ENCODE measurements at regions not wholly inside any gene's neighbourhood (a gene's known extent, or its start where the extent isn't known, plus 50 kb on each side); places are given as distances from the start of the nearest gene placed in this dataset.
"Not testable (repeated sequence)": the region's sequence is repeated elsewhere in the genome, so short reads cannot be mapped to it uniquely, and the experiment has no call there.

DNA sequence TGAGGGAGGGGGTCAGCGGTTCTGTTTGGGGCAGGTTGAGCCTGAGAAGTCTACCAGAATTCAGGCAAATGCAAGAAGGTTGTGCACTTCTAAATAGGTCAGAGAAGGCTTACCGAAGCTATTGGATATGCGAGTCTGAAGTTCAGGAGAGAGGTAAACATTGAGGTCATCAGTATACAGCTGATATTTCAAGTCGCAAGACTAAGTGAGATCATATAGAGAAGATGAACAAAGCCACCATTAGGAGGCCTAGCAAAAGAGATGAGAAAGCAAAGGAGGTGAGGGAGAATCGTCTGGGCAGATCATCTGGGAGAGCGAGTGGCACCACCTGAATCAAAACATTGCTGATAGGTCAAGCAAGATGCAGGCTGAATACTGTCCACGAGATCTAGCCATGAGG is 430.6 kb downstream of the BUD13 start:
- H4K20me1 ChIP-seq (ENCODE audit: insufficient read depth) = no peaks in the 10 kb centered on the region
- H3K79me2 ChIP-seq (replicated peaks; ENCODE audit: insufficient read depth, low read length) = no peaks in the 10 kb centered on the region
- no peaks in the 10 kb centered on the region for H3K27me3 ChIP-seq (ENCODE audit: insufficient read depth, low read depth, low read length)
- no peak overlapping the region for H3K27ac ChIP-seq (ENCODE audit: low read length)
- no peaks in the 10 kb centered on the region for H3K9me2 ChIP-seq (ENCODE audit: insufficient read depth, low read length)
- H3K4me3 ChIP-seq (ENCODE audit: low read length) = no peak overlapping the region
- H3F3A ChIP-seq (ENCODE audit: insufficient read depth, low read length, poor library complexity, severe bottlenecking) = no peaks in the 10 kb centered on the region
- H3K9ac ChIP-seq (ENCODE audit: low read length) = no peak overlapping the region
- no peak overlapping the region for H3K4me2 ChIP-seq (ENCODE audit: low read length)
- peaks cover 11% of the 10 kb centered on the region for H3K9me3 ChIP-seq (ENCODE audit: low read length)
- no peak overlapping the region for H2AFZ ChIP-seq (ENCODE audit: low read depth, low read length)
- no peaks in the 10 kb centered on the region for H3K36me3 ChIP-seq (ENCODE audit: insufficient read depth, low read length)
- TF ChIP-seq, protein P1, sequence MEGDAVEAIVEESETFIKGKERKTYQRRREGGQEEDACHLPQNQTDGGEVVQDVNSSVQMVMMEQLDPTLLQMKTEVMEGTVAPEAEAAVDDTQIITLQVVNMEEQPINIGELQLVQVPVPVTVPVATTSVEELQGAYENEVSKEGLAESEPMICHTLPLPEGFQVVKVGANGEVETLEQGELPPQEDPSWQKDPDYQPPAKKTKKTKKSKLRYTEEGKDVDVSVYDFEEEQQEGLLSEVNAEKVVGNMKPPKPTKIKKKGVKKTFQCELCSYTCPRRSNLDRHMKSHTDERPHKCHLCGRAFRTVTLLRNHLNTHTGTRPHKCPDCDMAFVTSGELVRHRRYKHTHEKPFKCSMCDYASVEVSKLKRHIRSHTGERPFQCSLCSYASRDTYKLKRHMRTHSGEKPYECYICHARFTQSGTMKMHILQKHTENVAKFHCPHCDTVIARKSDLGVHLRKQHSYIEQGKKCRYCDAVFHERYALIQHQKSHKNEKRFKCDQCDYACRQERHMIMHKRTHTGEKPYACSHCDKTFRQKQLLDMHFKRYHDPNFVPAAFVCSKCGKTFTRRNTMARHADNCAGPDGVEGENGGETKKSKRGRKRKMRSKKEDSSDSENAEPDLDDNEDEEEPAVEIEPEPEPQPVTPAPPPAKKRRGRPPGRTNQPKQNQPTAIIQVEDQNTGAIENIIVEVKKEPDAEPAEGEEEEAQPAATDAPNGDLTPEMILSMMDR (IDR thresholded peaks at IDR 0.05; ENCODE audit: poor library complexity, severe bottlenecking) = no peak
- TF ChIP-seq EP300 (conservative IDR thresholded peaks at IDR 0.05; ENCODE audit: poor library complexity, severe bottlenecking) (no peak), MXI1 (conservative IDR thresholded peaks at IDR 0.05; ENCODE audit: poor library complexity, severe bottlenecking) (no peak)

DNA sequence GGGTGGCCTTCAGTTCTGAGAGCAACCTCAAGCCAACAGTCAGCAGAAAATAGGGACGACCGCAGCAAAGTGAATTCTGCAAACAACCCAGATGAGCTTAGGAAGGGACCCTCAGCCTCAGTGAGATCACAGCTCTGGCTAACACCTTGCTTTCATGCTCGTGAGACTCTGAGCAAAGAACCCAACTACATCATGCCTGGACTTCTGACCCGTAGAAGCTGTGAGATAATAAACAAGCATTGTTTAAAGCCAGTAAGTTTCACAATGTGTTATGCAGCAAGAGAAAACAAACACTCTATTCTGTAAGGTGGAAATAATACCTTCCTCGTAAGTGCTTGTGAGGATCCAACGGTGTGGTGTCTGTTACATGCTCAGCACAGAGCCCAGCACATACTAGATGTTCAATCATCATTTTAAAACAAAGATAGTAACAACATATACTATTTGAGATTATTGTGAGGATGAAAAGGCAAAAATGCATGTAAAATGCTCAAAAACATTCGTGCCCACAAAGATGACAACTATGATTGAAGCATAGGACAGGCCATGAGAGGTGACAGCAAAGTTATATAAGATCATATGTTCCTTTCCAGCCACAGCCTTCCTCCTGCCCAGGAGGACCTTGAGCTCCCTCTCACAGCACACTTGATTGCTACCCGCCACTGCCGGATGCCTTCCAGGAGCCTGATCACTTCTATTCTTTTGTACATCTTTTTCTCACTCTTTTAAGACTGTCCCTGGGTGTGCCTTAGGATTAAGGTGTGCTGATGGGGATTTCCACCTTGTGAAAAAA is 433.3 kb downstream of the BUD13 start:
- no peak overlapping the region for H3K27ac ChIP-seq (ENCODE audit: low read length)

GRCh38 chr11:116338500-116338899 is 434.3 kb downstream of the BUD13 start:
- not testable (repeated sequence) for H3K4me2 ChIP-seq (ENCODE audit: low read length); H3K79me2 ChIP-seq (replicated peaks; ENCODE audit: insufficient read depth, low read length); H3K9ac ChIP-seq (ENCODE audit: low read length); H3K27ac ChIP-seq (ENCODE audit: low read length); H2AFZ ChIP-seq (ENCODE audit: low read depth, low read length); H3K9me2 ChIP-seq (ENCODE audit: insufficient read depth, low read length); H3K36me3 ChIP-seq (ENCODE audit: insufficient read depth, low read length); H3F3A ChIP-seq (ENCODE audit: insufficient read depth, low read length, poor library complexity, severe bottlenecking); H3K4me3 ChIP-seq (ENCODE audit: low read length); H4K20me1 ChIP-seq (ENCODE audit: insufficient read depth); H3K9me3 ChIP-seq (ENCODE audit: low read length); H3K27me3 ChIP-seq (ENCODE audit: insufficient read depth, low read depth, low read length)

More for the DNA sequence above, 433.3 kb downstream of the BUD13 start:
- Histone ChIP-seq H3K9me2 (ENCODE audit: insufficient read depth, low read length) (no peaks in the 10 kb centered on the region), H3K27me3 (ENCODE audit: insufficient read depth, low read depth, low read length) (no peaks in the 10 kb centered on the region), H2AFZ (ENCODE audit: low read depth, low read length) (no peak overlapping the region), H3F3A (ENCODE audit: insufficient read depth, low read length, poor library complexity, severe bottlenecking) (no peaks in the 10 kb centered on the region), H3K4me2 (ENCODE audit: low read length) (no peak overlapping the region), H3K9ac (ENCODE audit: low read length) (no peak overlapping the region), H3K4me3 (ENCODE audit: low read length) (no peak overlapping the region), H3K36me3 (ENCODE audit: insufficient read depth, low read length) (no peaks in the 10 kb centered on the region), H3K79me2 (replicated peaks; ENCODE audit: insufficient read depth, low read length) (no peaks in the 10 kb centered on the region), H3K9me3 (ENCODE audit: low read length) (peaks cover 11% of the 10 kb centered on the region), H4K20me1 (ENCODE audit: insufficient read depth) (no peaks in the 10 kb centered on the region)
- no peak for TF ChIP-seq RAD21 (conservative IDR thresholded peaks at IDR 0.05)
- no peak for TF ChIP-seq SMC3 (conservative IDR thresholded peaks at IDR 0.05; ENCODE audit: poor library complexity)
- TF ChIP-seq REST (IDR thresholded peaks at IDR 0.05; ENCODE audit: borderline replicate concordance) = no peak
- no peak for TF ChIP-seq MXI1 (conservative IDR thresholded peaks at IDR 0.05; ENCODE audit: poor library complexity, severe bottlenecking)
- TF ChIP-seq TAF1 (IDR thresholded peaks at IDR 0.05; ENCODE audit: low read depth) = no peak
- no peak for TF ChIP-seq EP300 (conservative IDR thresholded peaks at IDR 0.05; ENCODE audit: poor library complexity, severe bottlenecking)
- TF ChIP-seq, protein P1 (IDR thresholded peaks at IDR 0.05; ENCODE audit: poor library complexity, severe bottlenecking) = no peak
- no peak for TF ChIP-seq EZH2 (IDR thresholded peaks at IDR 0.05; ENCODE audit: borderline replicate concordance, insufficient read depth, low read length, poor library complexity, severe bottlenecking)
- no peak for TF ChIP-seq POLR2AphosphoS5 (IDR thresholded peaks at IDR 0.05)

Measured in neural cell (in vitro differentiated cells).